ENCODE measurements at regions not wholly inside any gene's neighbourhood (a gene's known extent, or its start where the extent isn't known, plus 50 kb on each side); places are given as distances from the start of the nearest gene placed in this dataset.

GRCh38 chr3:24899901-24900603 lies 405.4 kb upstream of the THRB start:
- TF ChIP-seq CTCF (IDR thresholded peaks at IDR 0.05; ENCODE audit: poor library complexity, severe bottlenecking) (no peak), EZH2 (IDR thresholded peaks at IDR 0.05; ENCODE audit: borderline replicate concordance, insufficient read depth, low read length, poor library complexity, severe bottlenecking) (no peak), SMC3 (conservative IDR thresholded peaks at IDR 0.05; ENCODE audit: poor library complexity) (no peak), EP300 (conservative IDR thresholded peaks at IDR 0.05; ENCODE audit: poor library complexity, severe bottlenecking) (no peak), TAF1 (IDR thresholded peaks at IDR 0.05; ENCODE audit: low read depth) (no peak), POLR2AphosphoS5 (IDR thresholded peaks at IDR 0.05) (no peak), REST (IDR thresholded peaks at IDR 0.05; ENCODE audit: borderline replicate concordance) (no peak), RAD21 (conservative IDR thresholded peaks at IDR 0.05) (no peak)
